ENCODE measurements at regions not wholly inside any gene's neighbourhood (a gene's known extent, or its start where the extent isn't known, plus 50 kb on each side); places are given as distances from the start of the nearest gene placed in this dataset.

GRCh38 chr10:84783386-84783785 lies 455.0 kb downstream of the CCSER2 start:
- peak in 3 of 58 donors; percentile 1 to 21 (median 1) for DNase-seq

GRCh38 chr10:84783909-84784308 lies 455.5 kb downstream of the CCSER2 start:
- DNase-seq: no peak

GRCh38 chr10:84784749-84785148 lies 456.4 kb downstream of the CCSER2 start:
- DNase-seq: no peak

- DNase-seq: no peak
These were observed 460.6 kb downstream of the CCSER2 start for GRCh38 chr10:84789026-84789425.

- DNase-seq: no peak
These were observed 469.9 kb downstream of the CCSER2 start for GRCh38 chr10:84798312-84798711.

GRCh38 chr10:84801156-84801555 lies 472.8 kb downstream of the CCSER2 start:
- DNase-seq: no peak

GRCh38 chr10:84801916-84802315 lies 473.5 kb downstream of the CCSER2 start:
- no peak for DNase-seq

GRCh38 chr10:84805149-84805548 lies 476.8 kb downstream of the CCSER2 start:
- no peak for DNase-seq

GRCh38 chr10:84811113-84811512 lies 482.7 kb downstream of the CCSER2 start:
- DNase-seq: no peak

- DNase-seq: no peak
These were observed 490.6 kb downstream of the CCSER2 start for GRCh38 chr10:84818961-84819360.

- peak in 2 of 58 donors; percentile 4 to 12 for DNase-seq
These were observed 491.7 kb downstream of the CCSER2 start for GRCh38 chr10:84820120-84820519.

- DNase-seq: no peak
These were observed 492.2 kb downstream of the CCSER2 start for GRCh38 chr10:84820596-84820995.

GRCh38 chr10:84822931-84823630 lies 494.7 kb downstream of the CCSER2 start:
- no peak for DNase-seq

- DNase-seq: no peak
These were observed 496.1 kb downstream of the CCSER2 start for GRCh38 chr10:84824525-84824924.

- no peak for DNase-seq
These were observed 496.9 kb downstream of the CCSER2 start for GRCh38 chr10:84825330-84825729.

- no peak for DNase-seq
These were observed 498.3 kb downstream of the CCSER2 start for GRCh38 chr10:84826704-84827103.

- DNase-seq: no peak
These were observed 500.7 kb downstream of the CCSER2 start for GRCh38 chr10:84829131-84829530.

GRCh38 chr10:84837041-84837812 lies 508.8 kb downstream of the CCSER2 start:
- DNase-seq: no peak

- no peak for DNase-seq
These were observed 509.5 kb downstream of the CCSER2 start for GRCh38 chr10:84837877-84838276.

- no peak for DNase-seq
These were observed 510.5 kb downstream of the CCSER2 start for GRCh38 chr10:84838851-84839250.

- no peak for DNase-seq
These were observed 514.2 kb downstream of the CCSER2 start for GRCh38 chr10:84842593-84842992.

GRCh38 chr10:84844461-84844860 lies 516.1 kb downstream of the CCSER2 start:
- no peak for DNase-seq
